ENCODE measurements at regions not wholly inside any gene's neighbourhood (a gene's known extent, or its start where the extent isn't known, plus 50 kb on each side); places are given as distances from the start of the nearest gene placed in this dataset.

GRCh38 chr2:122219504-122219903 is 464.1 kb downstream of the TSN start:
- TF ChIP-seq POLR2A (IDR thresholded peaks at IDR 0.05) (no peak), CTCF (IDR thresholded peaks at IDR 0.05) (no peak)

Measured in Peyer's patch (tissue), 4 donors.